HPDE6-E6E7 (cell line): ENCODE measurements at regions not wholly inside any gene's neighbourhood (a gene's known extent, or its start where the extent isn't known, plus 50 kb on each side); places are given as distances from the start of the nearest gene placed in this dataset.

ENCODE experiments used
- DNase-seq: peaks from one replicate; pipeline ENCODE4 v3.0.0; 2011; ENCODE audit warnings: missing footprints; ENCODE audit errors: extremely low spot score

DNA sequence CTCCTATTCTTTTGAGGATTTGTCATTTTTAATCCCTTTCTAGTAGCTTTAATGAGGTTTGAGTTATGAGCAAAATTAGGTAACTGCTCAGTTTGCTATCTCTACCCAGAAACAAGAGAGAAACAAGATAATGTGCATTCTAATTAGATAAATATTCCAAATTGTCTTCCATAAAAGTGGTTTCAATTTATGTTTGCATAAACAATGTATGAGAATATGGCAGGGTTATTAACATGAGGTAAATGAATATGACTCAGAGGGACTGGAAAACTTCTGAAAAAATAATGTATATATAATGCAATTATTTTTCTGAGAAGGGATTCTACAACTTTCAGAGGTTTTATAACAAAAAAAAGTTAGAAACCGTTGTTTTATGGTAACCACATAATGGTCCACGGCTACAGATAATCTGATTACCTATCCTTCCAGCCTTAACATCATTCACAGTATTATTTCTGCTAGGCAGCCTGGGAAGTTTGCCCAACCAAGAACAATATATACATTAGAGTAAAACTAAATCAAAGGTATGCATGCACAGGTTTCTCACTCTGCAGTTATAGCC, 101.2 kb downstream of the CRPPA start:
- no peak for DNase-seq

DNA sequence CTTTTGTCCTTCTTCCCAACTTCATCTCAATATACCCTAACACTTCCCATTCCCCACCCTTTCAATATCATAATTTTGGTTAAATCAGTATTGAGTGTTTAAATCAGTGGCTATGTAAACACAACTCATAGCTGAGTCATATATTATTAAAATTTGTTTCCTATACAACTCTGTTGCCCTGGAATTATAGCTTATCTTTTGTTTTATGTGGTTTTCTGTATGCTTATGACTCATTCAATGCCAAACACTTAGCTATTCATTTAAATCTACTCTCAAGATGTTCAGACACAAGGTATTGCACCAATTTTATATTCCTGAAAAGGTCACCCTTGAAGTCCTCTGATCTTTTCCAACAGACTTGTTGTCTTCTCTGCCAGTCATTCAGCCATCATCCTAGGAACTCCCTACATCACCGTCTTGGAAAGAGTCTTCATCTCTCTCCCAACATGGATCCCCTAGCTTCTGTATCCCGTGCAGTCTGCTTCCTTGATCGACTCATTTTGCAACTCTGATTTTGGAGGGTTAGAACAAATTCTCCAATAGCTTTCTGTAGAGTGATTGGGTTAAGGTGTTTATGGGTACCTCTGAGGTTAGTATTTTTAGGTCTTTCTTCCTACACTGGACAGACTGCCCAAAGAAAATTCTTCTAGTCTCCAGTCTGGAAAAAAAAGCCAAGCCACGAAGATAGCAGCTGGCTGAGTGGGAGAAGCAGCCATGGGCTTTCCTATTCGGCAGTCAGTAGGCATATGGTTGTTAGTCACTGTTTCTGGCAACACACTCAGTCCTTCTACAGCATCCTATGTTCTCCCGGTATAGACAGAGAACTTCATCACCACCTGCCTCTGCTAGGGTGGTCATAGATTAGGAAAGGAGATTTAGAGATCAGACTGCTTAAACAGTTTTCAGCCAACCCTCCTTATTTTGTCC, 102.1 kb downstream of the CRPPA start:
- DNase-seq: peak; percentile 54

DNA sequence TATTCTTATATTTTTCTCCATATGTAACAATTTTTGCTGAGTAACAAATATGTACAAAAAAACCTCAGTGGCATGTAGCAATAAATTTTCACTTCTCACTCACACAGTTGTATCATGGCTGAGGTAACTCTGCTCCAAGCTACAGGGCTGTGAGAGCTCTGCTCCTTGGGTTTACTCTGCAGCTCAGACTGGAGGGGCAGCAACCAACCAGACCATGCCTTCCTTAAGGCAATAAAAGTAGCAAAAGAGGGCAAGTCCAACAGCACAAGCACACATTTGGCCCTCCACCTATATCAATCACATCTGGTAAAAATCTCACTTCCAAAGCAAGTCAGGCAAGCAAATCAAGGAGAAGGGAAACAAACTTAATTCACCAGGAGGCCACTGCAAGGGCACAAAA, 102.9 kb downstream of the CRPPA start:
- no peak for DNase-seq

DNA sequence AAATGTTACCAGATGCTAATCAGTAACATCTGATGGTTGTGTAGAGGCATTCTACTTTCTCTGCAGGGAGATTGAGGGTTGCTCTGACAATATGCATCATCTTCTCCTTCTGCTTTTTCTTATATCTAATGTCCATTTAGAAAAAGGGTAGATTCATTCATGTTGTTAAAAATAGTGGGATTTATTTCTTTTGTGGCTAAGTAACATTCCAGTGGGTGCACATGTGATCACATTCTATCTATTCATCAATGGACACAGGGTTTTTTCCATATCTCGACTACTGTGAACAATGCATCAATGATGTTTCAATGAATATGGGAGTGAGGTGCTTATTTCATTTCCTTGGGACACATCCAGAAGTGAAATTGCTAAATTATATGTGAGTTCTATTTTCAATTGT, 103.9 kb downstream of the CRPPA start:
- DNase-seq: no peak

- no peak for DNase-seq
Measured at GRCh38 chr7:16315280-16315679, 106.1 kb downstream of the CRPPA start.

DNA sequence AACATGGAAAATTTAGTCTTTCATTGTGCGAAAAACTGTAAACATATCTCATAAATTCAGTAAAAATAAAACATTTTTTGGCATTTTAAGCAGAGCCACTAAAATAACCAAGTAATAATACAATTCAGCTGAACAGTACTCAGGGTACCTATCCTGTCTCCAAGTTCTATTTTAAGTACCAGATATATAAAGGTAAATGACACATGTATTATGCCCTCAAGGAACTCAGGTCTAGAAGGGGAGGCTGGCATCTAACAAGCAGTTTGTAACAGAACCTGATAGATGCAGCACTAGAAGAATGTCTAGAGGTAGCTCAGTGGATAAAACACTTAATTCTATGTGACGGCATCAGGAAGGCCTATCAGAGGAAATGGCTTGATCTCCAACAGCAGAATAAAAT, 112.2 kb downstream of the CRPPA start:
- DNase-seq: no peak

- DNase-seq: no peak
Measured at GRCh38 chr7:16301291-16301690, 120.0 kb downstream of the CRPPA start.

DNA sequence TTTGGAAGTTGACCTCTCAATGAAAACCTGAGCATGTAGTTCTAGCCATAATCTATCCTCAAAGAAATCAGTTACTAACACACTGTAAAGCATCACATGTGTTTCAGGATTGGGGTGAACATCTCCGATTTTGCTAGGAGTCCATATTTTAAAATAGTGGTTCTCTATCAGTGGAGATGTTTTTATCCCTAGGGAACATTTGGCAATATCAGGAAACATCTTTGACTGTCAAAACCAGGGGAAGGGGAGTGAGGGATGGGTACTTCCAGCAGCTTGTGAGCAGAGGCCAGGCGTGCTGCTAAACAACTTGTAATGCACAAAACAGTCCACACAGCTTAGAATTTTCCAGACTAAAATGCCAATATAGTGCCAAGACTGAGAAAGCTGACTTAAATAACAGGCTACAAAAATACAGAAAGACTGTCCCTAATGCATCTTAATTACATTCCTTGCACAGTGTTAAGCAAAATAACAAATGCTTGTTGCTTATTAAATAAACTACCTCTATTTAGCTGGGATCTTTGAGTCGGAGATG, 120.9 kb downstream of the CRPPA start:
- DNase-seq: no peak

DNA sequence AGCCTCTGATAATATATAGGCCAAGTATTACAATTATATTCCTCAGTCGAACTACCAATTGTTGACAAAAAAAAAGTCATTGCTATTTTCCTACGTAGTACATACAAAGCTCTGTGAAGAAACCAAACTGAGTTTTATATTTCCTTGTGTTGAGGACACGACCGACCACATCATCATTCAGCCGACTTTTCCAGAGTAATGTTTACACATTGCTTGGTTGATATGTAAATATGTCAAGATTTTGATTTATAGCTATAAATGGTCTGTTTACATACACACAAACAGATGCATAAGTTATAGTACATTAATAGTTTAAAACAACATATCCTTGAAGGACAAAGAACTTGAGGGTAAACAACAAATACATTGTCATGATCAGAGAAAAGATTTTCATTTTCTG, 121.5 kb downstream of the CRPPA start:
- no peak for DNase-seq

DNA sequence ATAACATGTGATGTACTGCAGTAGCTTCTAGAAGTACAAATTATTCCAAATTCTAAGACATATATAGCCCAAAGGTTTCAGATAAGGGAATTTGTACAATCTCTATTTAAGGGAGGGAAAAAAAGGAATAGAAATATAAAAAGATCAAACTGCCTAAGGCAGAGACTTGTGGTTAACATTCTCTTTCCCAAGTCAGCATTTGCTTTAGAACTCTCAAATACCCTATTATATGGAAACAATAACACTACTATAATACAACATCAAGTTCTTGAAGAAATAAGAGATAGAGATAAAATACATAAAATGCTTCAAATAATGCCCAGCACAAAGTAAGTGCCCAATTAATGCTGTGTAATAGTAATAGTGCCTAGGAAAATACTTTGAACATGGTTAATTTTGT, 123.1 kb downstream of the CRPPA start:
- DNase-seq: no peak

DNA sequence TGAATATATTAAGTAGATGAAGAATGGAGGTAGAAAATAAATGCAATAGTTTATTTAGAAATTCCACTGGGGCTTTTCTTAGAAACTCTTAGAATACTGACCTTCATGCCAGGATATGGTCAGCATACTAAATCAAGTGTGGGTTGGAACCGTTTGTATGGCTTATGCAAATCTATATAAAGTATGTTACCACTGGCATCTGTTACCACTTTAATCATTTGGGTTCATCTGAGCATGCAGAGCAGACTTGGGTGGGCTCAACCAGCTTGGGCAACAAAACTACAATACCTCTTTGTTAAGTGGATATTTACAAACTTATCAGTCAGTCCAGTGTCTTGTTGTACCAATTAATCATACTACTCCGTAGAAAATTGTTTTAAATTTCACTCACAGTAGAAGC, 125.8 kb downstream of the CRPPA start:
- DNase-seq: no peak

DNA sequence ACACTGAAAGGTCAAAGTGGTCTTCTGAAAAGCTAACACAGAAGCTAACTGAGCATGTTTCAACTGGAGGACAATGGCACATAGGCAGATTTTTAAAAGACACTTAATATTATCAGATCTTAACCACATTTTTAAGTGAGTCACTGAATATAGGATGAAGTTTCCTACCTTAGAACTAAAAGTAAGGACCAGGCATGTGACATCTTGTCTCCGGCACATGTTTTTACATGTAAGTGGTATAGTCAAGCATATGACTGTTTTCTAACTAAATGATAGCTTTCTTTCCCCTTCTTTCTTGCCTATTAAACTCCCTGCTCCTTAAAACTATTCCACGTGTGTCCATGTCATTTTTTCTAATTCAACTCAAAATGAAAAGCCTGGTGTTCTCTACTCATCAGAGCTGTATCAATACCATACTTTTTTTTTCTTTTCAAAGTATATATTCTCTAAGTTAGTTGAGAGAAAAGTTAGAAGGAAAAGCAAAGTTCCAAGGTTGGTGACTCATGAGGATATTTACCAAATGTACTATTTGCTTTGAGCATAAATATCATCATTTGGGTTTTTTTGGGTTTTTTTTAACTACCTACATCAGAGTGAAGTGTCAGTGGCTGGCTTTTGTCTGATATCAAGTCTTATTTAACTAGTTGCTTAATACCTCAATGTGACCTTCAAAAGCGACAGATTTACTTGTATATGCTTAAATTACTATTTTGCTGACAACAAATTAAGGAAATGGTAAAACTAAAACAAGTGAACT, 127.5 kb downstream of the CRPPA start:
- DNase-seq: peak; percentile 37

DNA sequence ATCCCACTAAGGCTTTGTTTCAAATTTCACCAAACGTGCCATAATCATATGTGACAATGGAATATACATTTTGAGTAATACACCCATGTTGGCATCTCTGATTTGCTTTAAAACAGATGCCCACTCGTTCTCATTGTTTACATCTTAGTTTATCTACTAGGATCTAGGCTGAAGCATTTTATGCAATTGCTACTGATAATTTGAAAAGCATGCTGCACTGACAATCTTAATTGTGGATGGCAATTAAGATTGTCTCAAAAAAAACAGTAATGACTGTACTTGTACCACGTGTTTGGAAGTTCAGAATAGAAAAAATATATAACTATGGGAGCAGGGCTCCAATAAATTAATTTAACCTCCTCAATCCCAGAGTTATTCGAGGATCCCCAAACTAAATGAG, 136.8 kb downstream of the CRPPA start:
- DNase-seq: no peak

- no peak for DNase-seq
Measured at GRCh38 chr7:16278167-16278787, 143.1 kb downstream of the CRPPA start.

- DNase-seq: no peak
Measured at GRCh38 chr7:16271990-16272665, 149.2 kb downstream of the CRPPA start.

GRCh38 chr7:16271355-16271915, 149.9 kb downstream of the CRPPA start:
- DNase-seq: no peak

DNA sequence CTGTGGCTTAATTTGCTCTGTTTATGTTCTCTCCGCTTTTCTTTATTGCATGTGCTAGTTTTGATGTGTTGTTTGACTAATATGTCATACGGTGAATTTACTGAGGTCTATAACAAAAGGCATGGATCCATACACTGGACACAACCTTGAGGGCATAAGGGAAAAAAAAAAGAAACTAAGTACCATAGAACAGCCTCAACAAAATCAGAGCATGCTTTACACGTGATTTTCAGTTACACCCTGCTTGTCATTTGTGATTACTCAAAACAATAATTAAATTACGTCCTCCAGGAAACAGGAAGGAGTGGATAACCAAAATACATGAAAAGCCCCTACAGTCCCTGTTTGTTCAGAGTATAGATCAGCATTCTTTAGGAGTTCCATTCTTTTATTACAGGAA, 150.5 kb downstream of the CRPPA start:
- no peak for DNase-seq

DNA sequence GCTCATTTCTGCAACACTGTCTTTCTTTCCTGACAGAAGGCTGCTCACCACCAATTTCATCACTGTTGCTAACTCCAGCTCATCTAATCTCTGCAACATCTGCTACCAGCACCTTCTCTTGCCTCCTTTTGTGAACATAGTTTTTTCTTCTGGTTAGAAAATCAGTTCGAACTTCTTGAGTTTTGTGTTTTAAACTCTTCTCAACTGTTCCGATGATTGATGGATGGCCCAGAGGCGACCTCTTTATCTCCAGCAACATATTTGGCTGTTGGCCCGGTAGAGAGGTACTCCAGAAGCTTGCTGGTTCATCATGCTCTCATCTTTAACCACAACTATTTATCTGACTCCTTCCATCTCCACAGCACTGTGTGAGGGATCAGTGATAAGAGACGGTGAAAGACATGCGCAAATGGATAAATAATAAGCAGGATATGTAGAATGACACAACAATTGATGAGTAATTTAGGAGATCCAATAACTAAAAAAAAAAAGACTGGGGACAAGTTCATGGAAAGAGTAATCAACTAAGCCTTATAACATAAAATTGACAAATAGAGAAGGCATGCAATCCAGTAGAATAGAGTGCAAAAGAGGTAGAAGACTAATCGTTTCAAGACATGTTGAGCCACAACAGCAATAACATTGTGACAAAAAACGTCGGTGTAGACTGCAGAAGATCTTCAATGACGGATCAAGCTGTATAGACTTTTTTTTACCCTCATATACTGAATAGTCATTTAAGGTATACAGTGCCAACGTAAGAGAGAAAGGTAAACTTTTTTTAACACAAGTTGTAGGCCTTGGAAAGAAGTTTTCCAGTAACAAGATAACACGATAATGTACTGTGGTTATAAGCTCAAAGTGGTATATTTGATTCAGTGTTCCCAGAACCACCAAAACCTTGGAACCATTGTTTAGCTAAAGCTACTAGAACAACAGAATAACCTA, 152.2 kb downstream of the CRPPA start:
- peak; percentile 38 for DNase-seq

GRCh38 chr7:16267953-16268820, 153.2 kb downstream of the CRPPA start:
- DNase-seq: no peak
